ENCODE measurements at regions not wholly inside any gene's neighbourhood (a gene's known extent, or its start where the extent isn't known, plus 50 kb on each side); places are given as distances from the start of the nearest gene placed in this dataset.

DNA sequence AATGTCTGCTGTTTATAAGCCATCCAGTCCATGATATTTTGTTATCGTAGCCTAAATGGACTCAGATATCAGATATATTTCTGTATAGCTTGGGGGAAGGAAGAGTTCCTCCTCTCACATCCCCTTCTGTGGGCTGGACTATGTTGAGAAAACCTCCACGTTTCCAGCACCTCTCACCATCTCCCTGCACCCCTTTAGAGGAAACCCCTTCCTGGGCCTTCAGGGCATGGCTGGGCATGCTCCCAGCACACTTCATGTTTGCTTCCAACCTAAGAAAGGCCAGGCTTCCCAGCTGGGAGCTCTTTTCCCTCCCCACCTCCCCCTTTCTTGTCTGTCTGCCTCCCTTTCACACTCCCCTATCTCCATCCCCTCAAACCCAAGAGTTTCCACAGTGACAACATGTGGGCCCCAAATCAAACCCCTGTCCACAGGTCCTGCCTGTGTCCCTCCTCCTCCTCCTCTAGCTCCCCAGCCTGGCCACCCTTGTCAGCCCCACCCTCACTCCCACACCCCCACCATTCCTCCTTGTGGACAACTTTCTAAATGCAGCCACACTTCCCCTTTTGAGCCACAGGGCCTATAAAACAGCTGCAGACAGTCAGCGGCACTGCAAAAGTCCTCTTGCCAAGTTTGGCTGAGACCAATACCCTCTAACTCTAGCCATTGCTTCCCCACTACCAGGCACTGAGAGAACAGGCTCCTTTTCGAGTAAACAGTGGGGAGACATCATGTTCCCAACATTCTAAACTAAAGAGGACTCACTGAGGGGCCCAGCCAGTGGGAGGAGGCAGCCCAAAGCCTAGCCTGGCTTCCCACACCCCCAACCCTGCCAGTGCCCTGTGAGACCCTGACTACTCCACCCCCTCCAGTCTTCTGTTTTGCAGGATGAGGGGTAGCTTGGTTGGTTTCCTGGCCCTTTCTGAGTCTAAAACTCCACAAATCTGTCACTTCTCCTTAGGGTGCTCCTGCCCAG is 120.5 kb downstream of the ZFP36L2 start:
- no peak for DNase-seq

DNA sequence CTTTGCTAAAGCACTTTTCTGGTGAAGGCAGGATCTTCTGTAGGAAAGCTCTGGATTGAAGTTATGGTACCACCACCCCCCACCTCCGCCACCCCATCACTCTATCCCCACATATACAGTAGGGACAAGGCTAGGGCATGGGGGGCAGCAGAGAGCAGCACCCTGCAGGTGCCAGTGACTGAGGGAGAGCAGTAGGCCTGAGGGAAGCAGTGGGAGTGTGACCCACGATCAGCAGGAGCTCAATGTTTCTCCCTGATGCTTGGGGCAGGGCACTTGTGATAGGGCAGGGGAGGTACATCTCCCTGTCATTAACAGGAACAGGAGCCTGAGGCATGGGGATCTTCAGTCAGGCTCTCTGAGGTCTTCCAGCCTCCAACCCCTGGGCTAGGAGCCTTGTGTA is 121.6 kb downstream of the ZFP36L2 start:
- no peak for DNase-seq

DNA sequence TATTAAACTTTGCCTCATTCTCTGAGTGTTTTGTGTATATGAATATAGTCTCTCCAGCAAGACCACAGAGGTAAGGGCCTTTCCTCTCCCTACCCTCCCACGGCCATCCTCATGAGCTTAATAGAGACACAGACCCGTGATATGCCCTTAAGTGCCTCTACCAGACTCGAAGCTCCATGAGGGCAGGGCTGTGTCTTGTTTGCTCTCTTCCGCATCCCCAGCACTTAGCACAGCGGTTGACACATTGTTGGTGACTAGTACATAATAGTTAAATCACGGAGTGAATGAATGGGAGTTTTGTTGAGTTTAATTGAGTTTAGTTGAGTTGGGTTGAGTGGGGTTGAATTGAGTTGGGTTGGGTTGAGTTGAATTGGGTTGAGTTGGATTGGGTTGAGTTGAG is 122.3 kb downstream of the ZFP36L2 start:
- no peak for DNase-seq

DNA sequence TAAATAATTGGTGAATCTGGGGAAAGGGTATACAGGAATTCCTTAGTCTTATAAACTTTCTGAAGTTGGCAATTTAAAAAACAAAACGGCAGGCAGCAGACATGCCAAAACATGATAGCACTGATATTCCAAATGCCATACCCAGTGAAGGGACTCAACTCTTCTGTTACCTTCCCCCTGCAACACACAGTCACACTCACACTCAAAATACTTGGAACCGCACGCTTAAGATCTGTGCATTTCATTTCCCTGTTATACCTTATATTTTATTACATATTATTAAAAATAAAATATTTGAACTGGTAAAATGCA is 123.4 kb downstream of the ZFP36L2 start:
- no peak for DNase-seq

DNA sequence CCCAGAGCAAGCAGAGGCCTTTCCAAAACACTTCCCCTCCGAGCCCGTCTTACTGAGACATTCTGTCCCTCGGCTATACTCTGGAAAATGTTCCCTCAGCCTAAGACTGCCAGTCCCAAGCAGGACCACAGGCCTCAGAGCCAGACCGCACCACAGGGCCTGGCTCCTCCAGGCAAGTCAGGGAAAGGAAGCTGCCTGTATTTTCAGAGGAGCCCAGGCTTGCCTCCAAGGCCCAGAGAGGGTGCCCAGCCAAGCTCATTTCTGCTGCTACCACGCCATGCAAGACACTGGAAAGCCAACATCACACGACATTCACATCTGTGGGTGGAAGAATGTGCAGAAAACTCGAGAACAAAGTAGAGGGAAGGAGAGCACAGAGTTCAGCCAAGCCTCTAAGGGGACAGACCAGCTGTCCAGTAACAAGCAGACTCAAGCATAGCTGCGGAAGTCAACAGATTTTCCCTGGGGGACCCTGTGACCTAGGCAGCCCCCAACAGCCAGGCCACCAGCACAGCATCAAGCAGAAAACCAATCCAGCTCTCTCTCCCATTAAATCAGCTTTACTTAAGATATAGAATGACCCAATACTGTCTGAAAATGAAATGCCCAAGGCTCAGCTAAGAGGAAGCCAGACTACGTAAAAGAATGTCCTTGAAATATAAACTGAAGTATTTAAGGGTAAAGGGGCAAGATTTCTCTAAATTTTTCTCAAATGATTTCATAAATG is 123.9 kb downstream of the ZFP36L2 start:
- DNase-seq = no peak

DNA sequence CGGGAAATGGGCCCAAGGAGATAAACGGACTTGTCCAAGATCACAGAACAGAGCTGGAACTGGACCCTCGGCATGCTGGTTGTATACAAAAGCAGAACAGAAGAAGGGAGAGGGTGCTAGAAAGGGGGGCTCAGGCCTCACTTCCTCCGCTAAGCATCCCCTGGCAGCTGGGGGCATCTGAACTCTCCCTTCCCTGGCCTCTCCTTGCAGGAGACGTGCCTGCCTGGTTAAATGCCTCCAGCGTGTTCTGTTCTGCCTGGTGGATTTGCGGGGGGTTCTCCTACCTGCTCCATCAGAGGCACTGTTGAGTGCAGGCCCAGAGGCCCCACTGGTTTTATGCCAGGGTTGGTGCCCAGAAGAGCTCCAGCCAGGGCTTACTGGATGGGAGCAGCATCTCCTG is 124.7 kb downstream of the ZFP36L2 start:
- no peak for DNase-seq

DNA sequence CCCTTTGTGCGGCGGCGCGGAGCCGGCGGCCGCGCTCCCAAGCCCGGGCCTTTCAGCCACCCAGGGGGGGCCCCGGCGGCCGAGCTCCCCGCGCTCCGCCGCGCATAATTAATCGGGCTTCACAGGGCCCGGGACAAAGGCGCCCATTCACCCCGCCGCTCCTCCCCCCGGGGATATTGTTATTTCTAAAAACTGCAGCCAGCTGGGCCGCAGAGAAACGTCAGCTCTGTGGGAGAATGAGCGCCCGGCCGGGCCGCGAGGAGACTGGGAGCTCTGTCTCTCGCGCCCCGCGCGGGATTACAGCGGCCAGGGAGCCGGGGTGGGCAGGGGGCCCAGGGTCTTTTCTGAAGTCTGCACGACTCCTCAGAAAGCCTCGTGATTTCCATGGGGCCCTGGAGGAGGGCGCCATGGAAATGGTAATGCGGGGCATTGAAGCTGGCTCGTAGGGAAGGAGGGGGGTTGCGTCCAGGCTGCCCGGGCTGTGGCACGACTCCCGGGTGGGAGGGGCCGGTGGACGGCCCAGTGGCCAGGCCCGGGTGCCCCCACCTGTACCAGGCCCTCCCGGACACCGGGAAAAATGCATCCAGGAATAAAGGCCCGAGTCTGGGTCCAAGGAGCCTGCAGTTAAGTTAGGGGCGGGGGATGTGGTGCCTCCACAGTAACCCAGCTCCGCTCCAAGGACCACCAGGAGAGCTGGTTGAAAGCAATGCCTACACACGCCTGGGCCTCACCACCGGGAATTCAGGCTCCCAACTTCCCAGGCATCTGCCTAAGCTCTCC is 125.3 kb downstream of the ZFP36L2 start:
- no peak for DNase-seq

DNA sequence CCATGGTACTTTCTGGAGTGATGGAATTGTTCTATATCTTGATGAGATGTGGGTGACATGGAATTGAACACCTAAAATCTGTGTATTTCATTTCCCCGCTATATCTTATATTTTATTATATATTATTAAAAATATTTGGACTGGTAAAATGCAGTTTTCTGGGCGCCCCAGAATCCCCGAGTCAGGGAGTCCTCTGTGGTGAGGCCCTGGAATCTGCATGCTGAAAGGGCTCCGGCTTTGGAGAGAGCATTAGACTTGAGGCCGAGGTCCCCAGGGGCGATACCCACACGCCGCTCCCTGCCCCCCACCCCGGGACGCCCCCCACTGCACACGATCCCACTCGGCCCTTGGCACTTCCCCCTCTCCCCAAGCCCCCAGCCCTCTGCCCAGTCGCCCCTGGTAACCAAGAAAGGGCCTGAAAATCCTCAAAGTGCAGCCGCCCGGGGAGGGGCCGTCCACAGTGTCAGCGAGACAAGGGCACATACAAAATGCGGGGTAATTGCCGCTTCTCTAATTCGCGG is 126.0 kb downstream of the ZFP36L2 start:
- DNase-seq = no peak

DNA sequence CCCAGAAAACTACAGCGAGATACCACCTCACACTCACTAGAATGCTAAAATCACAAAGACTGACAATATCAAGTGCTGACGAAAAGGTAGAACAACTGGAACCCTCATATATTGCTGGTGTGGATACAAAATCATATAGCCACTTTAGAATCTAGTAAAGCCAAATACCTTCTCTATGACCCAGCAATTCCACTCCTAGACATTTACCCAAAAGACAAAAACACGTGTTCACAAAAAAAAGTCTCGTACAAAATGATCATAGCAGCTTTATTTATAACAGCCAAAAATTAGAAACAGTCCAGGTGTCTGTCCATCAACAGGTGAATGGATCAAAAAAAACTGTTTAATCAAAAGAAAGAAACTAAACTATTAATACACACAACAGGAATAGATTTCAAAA is 126.6 kb downstream of the ZFP36L2 start:
- no peak for DNase-seq

DNA sequence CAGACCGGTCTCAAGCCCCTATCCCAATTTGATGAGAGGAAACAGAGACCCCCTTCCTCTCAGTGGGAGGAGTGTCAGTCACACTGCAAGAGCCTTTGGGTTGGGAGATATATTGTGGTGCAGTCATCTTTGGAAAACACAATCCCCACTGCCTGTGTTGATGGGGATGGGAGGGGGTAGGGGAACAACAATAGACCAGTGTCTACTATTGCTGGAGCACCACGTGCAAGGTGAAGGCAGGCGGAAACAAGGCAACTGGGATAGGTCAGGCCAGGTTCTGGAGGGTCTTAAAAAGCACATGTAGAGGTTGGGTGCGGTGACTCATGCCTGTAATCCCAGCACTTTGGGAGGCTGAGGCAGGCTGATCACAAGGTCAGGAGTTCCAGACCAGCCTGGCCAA is 127.9 kb downstream of the ZFP36L2 start:
- no peak for DNase-seq

DNA sequence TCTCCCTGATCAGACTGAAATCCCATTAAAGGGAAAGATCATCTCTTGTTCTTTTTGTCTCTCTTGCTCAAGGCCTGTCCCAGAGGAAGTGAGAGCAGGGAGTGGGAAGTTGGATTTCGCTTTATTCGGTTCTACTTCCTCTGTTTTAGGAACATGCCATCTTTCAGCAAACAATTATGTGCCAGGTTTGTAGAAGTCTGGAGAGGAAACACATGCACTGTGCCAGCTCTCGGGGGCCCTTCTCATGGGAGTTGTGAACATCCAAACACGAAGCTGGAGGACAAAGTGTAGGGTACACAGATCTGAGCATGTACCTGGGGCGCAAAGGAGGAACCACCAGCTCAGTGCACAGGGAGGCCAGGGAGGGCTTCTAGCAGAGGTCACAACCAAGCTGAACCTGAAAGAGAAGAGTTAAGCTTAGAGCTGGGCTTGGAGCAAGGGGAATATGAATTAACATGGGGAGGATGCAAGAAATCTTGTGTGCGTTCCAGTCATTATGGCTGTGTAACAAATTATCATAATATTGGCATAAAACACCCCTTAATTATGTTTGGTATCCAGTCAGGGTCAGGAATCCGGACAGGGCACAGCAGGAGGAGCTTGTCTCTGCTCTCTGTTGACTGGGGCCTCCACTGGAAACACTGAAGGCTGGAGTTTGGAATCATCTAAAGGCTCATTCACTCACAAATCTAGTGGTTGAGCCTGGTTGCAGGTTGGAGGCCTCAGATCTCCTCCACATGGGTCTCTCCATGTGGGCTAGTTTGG is 128.6 kb downstream of the ZFP36L2 start:
- no peak for DNase-seq

DNA sequence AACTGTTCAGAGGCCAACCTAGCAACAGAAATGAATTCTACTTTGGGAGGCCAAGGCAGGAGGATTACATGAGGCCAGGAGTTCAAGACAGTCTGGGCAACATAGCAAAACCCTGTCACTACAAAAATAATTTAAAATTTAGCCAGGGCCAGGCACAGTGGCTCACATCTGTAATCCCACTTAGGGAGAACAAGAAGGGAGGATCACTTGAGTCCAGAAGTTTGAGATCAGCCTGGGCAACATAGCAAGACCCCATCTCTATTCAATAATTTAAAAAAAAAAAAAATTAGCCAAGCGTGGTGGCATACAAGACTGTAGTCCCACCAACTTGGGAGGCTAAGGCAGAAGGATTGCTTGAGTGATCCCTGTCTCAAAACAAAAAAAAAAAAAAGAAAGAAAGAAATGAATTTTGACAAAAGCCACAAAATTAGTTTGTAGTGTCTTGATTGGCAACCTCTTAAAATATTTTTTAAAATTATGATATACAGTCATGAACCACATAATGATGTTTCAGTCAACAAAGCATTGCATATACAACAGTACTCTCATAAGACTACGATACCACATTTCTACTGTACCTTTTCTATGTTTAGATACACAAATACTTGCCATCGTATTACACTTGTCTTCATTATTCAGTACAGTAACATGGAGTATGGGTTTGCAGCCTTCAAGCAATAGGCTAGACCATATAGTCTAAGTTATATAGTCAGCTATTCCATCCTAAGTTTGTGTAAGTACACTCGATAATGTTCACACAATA is 130.7 kb downstream of the ZFP36L2 start:
- DNase-seq = no peak

DNA sequence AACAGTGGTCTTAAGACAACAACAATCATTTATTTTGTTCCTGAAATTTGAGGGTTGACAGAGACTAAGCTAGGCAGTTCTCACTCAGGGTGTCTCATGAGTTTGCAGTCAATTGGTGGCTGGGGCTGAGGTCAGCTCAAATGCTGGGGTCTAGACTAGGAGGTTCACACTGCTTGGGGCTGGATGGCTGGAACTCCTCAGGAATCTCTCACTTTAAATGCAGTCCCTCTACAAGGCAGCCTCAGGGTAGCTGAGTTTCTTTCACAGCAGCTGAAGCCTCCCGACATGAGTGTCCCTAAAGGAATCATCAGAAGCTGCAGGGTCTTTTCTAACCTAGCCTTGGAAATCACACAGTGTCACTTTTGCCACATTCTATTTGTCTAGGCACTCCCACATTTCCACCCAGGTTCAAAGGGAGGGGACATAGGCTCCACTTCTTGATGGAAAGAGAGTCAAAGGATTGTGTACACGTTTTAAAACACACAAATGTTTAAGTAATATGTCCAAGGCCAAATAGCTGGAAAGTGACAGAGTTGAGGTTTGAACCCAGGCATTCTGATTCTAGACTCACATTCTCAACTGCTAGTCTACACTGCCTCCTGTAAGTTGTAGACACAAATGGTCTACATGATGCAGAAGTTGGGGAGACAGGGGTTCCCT is 133.8 kb downstream of the ZFP36L2 start:
- DNase-seq = no peak

DNA sequence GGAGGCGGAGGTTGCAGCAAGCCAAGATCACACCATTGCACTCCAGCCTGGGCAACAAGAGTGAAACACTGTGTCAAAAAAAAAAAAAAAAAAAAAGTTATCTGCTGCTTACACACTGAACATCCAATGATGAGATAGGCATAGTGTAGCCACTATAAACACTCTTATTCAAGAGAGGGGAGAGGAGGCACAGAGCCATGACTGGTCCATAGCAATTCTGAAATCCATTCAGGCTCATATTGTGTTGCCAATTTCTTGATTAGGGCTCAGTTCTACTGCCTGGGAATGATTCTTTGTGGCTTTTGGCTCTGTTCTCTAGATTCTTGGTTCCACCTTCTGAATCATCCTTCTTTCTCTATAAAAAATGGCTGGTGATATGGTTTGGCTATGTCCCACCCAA is 136.1 kb downstream of the ZFP36L2 start:
- DNase-seq = no peak

DNA sequence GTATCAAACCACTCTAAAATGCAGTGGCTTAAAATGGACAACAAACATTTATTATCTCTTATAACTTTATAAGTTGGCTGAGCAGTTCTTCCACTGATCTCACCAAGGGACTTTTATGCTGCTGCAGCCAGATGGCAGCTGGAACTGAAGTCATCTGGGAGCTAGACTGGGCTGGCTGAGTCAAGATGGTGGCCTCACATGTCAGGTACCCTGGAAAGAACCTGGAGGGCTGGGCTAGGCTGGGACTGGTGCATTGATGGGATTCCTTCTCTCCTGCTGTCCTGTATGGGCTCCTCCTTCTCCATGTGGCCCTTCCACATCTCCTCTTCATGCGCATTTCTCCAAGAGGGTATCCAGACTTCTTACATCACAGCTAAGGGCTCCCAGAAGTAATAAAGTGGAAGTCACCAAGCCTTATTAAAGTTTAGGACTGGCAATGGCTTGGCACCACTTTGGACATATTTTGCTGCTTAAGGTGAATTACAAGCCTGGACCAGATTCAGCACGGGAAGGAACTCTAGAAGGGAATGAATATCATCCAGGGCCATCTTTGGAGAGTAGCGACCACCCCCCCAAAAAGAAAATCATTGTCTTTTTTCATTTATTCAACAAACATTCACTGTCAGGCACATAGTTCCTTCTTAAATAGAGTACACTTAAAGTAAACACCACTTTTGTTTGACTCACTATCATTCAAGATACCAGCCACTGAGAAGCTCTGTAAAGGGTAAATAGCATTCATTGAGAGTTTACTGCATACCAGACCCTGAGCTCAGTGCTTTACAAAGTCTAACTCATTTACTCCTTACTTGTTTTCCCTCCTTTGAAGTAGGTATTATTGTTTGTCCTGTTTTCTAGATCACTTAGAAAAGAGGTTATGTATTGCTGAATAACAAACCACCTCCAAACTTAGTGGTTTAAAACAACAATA is 138.0 kb downstream of the ZFP36L2 start:
- no peak for DNase-seq

DNA sequence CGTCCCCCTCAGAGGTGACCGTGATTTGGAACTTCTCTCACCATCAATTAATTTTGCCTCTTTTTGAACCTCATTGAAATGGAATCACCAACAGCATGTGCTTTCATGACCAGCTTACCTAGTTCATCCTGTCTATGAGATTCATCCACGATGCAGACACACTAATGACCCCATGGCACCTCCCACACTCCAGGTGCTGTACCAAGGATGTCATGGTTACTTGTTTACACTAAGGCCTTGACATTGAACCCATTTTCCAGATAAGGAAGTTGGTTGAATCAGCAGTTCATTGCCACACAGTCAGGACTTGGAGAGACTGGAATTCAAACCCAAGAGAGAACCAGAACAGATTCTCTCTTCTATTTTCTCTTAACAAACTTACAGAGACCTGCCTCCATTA is 139.0 kb downstream of the ZFP36L2 start:
- no peak for DNase-seq

DNA sequence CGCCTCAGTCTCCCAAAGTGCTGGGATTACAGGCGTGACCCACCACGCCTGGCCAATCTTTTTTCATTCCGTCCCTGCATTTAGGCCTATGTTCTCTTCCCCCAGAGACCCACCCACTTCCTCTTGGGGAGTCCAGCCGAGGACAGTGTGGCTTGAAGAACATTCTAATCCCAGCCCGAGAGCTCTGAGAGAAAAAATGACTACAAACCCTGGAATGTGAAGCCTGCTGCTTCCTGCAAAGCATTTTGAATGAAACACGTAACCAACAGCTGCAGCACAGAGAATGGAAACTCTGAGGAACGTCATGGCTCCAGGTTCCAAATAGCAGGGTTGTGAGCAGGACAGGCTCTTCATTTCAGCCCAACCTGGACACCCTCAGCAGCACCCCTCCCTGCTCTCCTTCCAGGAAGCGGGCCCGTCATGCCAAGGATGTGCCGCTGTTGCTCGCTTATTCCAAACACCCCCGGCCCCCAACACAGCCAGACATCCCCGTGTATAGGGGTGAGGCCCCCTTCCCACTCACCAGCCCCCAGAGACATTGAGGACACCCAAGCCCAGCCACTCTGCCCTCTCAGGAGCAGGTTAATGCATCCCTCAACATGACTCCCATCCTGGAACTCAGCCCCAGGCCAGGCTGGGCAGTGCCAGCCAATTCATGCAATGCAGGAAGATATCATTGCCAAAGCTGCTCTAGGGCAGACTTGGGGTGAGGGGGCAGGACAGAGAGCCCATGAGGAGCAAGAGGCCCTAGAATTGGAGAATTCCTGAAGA is 139.8 kb downstream of the ZFP36L2 start:
- DNase-seq = no peak

DNA sequence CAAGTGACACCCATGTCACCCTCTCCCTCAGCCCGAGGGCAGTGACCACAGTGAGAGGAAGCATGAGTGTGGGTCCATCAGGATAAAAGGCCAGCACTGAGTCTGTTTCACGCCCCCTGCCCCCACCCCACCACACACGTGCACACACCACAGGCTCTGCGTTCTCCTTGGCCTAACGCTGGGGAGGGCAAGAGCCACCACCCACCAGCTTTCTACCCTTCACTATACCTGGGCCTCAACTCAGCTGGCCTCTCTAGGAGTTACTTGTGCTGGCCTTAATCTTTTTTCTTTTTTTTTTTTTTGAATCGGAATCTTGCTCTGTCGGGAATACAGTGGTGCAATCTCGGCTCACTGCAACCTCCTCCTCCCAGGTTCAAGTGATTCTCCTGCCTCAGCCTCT is 140.5 kb downstream of the ZFP36L2 start:
- DNase-seq = no peak

DNA sequence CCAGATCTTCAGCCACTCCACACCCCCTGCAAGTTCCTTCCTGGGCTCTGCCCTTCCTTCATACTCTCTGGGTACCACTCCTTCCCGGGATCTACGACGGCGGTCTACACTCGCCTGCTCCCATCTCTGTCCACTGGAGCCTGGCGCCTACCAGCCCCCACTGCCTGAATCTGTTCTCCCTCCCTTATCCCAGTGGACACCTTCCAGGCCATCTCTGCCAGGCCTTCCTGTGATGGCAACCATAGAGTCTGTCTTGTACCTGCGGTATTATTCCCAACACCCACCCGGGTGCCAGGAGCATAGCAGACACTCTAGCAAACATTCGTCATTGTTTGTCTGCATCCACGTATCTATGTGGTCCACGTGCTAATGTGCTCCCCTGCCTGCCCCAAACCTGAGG is 140.9 kb downstream of the ZFP36L2 start:
- DNase-seq = no peak

Data from stimulated activated CD4-positive, alpha-beta T cell treated with anti-CD3 and anti-CD28 coated beads, Interleukin-15, amount 100 ng/mL, for 24 hours (primary cell).